ENCODE measurements at regions not wholly inside any gene's neighbourhood (a gene's known extent, or its start where the extent isn't known, plus 50 kb on each side); places are given as distances from the start of the nearest gene placed in this dataset.

DNA sequence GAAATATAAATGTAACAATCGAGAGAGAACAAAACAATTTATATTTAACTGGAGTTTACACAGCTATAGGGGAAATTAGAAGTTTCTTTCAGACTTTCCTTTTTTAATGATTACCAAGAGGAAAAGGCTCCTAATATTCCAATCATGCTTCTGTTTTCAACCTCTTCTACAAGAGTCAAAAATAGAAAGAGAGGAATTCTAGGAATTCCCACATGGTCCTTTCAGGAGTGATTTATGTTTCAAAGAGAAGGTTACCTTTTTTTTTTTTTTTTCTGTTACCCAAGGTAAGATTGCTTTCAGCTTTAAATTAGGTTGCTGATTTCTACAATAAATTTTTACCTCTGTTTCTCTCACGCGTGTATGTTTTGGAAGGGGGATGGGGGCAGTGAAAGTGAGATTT lies 355.3 kb upstream of the DCBLD2 start:
- intact Hi-C loops (cut with DNase I) = no loop called here
- no peak for DNase-seq

DNA sequence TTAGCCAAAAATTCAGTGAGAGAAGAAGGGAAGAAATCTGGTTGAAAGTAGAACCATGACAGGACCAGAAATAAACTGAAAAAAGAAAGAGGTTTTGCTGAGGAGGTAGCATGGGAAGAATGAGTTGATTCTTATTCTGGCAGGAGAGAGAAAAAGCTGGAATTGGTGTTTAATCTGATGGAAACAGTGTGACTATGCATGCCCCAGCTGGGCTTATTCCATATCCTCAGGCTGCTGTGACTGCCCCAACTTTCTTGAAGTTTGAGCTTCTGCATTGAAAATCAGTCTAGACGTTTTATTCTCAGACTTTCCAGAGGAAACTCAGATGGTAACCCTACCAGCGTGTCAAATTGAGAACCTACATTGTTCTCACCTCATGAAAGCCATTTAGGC lies 352.5 kb upstream of the DCBLD2 start:
- DNase-seq = no peak
- intact Hi-C loops (cut with DNase I) = no loop called here

DNA sequence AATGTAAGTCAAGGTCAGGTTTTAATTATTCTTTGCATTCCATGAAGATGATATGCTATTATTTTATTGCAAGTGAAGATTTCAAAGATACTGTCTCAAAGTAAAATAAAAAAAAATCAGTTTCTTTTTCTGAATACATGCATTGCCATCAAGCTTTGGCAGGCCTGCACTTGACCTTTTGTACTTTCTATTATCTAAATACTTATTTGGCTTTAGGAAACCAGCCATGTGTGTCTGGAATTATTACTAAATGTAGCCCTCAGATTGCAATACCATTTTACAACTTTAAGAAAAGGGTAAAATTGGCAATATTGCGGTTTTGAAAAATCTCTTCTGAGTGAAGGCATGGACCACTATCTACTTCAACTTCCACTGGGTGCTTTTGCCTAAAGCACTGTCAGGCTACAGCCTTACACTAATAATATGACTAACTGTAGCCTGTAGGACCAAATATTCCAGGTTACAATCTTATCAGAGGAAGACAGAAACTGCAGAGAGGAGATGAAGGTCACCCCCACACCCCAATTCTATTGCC lies 349.4 kb upstream of the DCBLD2 start:
- intact Hi-C loops (cut with DNase I) = no loop called here
- no peak for DNase-seq

DNA sequence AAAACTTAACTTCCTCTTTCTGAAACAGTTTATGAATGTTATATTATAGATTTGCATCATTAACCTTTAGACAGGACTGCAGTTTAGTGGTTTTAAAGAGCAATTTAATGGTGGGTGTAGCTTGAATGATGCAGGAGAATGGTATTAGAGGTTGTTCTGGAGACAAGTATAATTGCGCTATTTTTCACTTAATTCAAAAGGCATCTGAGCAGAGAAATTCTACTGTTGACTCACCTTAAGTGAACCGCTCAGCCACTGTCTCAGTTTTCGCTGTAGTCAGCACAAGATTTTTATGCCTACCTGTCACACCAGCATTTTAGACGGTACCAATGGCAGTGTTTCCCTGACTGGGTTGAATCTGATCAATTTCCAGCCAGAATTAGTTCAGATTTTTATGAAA lies 348.8 kb upstream of the DCBLD2 start:
- DNase-seq = no peak
- intact Hi-C loops (cut with DNase I) = no loop called here

DNA sequence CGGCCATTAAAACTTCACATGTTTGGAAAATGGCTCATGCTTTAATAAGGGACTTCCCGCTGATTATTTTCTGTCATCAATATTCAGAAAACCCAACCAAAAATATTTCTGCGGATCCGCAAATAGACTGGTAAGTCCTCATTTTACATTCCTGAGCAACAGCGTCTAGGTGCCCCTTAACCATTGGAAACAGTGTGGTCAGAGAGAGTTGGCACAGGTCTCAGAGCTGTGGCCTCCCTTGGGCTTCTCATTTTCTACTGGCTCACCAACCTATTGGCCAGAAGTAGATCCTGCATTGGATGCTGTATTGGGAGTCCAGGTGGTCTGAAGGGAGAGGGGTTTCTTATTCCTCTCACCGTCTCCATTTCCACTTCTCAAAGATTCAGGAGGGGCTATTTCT lies 348.1 kb upstream of the DCBLD2 start:
- intact Hi-C loops (cut with DNase I) = no loop called here
- no peak for DNase-seq

DNA sequence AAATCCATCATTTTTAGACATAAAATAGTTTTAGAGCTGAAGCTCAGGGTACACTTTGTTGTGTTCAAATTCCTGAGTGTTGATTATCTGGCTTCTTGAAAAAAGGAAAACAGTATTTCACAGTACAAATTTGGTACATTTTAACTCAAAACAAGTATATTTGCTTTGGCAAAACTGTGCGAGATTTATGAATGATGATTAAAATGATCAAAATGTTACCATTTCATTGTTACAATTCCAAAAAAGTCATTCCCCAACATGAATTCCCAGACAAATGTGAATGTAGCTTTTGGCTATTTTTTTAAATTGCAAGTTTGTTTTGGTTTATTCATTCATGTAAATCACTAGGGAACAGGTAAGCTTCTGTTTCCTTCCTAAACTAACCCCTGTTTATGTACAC lies 347.4 kb upstream of the DCBLD2 start:
- intact Hi-C loops (cut with DNase I) = no loop called here
- DNase-seq = no peak

DNA sequence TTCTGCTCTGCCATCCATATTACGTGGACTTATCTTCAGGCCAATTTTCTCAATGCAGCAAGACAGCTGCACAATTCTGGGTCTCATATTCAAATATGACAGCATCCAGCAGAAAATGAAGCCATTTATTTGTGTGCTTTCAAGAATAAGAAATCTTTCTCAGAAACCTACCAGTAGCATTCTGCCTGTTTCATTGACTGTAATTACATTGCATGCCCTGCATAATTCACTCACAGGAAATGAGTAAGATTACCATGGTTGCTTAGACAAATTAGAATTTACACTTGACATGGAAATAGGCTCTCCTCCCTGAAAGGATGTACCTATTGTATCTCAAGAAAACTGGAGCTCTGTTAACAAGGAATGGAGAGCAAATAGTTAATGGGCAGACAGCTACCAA lies 346.6 kb upstream of the DCBLD2 start:
- intact Hi-C loops (cut with DNase I) = no loop called here
- DNase-seq = no peak

DNA sequence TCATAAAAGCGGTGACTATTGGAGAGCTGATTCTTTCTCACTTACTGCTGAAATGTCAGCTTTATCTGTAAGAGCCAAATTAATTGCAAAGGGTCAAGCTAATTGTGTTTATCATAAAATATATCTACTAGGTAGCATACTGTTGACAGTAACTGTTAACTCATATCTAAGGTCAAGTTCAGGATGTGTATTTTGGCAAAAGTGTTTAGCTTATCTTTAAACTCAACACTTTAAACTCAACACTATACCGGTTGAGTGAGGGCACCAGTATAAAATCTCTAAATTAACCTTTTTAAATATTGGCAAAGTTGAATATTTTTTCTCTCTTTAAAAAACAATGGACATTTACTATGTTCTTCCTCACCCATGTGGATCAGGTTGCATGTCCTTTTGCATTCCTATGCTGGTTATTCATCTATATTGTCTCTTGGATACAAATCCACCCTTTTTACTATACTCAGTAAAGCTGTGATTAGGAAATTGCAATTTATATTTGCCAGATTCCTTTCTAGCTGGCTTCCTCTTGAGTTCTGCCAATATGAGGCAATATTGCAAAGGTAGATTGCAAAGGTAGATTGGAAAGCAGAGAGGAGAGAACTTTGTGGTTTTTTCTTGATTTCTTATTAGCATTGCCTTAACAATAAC lies 344.6 kb upstream of the DCBLD2 start:
- no peak for DNase-seq
- intact Hi-C loops (cut with DNase I) = no loop called here

DNA sequence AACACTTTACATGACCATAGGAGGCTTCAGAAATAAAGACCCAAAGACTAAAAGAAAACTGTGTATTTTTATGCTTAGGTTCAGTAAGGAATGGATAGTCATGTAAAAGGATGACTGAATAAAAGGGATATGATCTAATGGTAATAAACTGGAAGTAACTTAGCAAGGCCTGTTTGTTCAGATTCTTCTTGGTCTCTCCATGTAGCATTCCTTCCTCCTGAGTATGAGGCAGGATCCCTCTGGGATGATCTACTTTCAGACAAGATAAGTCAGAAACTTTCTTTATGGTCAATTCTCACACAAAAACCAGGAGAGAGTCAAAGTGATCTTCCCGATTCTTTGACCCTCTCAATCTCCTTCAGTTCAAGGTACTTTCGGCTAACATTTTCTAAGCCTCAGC lies 340.8 kb upstream of the DCBLD2 start:
- DNase-seq = no peak
- intact Hi-C loops (cut with DNase I) = no loop called here

DNA sequence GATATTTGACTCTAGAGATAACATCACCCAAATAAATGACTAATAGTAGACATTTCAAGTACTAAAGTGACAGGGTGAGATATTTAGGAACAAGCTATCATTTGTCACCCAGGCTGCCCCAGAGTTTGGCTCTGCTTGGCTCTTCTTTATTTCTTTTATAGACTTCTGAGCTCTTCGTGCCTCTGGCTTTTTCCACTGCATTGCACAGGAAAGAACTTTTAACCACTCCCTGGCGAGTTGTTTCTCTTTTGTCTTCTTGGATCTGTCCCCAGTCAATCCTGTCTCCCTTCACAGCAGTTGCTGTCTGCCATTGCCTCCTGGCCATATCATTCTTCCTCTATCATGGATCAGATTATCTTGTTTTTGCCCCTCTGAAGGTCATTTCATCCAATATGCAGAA lies 339.2 kb upstream of the DCBLD2 start:
- intact Hi-C loops (cut with DNase I) = no loop called here
- DNase-seq = no peak

DNA sequence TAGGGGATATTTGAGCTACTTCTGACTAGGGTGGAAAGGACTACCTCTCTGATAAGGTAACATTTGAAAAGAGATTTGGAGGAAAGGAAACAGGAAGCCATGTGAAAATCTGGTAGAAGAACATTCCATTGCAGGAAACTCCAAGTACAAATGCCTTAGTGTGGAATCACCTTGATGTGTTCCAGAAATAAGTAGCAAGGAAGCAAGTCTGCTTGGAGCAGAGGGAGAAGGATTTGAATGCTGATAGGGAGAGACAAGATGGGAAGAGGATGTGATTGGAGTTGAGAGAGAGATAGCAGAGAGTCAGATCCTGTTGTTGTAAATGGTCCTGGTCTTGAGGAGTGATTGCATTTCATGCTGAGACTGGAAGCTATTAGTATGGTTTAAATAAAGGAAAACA lies 335.1 kb upstream of the DCBLD2 start:
- DNase-seq = no peak
- intact Hi-C loops (cut with DNase I) = no loop called here

DNA sequence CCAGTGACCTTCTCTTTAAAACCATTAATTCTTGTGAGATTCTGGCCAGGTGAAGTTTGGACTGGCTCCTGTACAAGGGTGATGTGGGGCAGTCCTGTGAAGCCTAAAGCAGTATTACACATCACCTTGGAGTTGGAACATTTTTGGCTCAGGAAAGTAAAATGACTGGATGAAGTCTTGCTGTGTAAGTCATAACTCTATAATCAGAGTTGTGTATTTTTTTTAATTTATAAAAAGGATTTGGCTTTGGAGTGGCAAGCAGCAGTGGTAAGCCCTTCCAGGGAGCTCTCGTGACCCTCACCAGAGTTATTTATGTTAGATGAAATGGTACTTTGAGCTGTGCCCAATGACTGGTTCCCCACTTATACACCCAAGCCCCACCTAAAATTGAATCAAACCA lies 331.2 kb upstream of the DCBLD2 start:
- intact Hi-C loops (cut with DNase I) = no loop called here

DNA sequence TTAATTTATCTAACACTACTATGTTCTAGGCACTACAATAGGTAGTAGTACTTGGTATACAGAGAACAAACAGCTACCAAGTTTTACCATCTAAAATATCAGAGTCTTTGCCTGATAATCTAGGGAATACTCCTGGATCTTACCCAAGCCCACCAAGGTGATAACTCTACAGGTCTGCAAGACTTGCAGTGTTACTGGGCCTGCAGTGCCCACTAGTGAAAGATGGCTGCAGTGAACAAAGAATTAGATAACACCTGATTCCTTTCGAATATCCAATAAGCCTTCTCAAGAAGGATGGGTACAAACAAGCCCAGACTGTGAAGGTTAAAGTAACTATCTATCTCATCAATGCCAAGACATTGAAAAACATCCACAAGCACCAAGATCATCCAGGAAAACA lies 317.0 kb upstream of the DCBLD2 start:
- no peak for DNase-seq
- intact Hi-C loops (cut with DNase I) = no loop called here

More for the DNA sequence above, 331.2 kb upstream of the DCBLD2 start:
- no peak for DNase-seq

DNA sequence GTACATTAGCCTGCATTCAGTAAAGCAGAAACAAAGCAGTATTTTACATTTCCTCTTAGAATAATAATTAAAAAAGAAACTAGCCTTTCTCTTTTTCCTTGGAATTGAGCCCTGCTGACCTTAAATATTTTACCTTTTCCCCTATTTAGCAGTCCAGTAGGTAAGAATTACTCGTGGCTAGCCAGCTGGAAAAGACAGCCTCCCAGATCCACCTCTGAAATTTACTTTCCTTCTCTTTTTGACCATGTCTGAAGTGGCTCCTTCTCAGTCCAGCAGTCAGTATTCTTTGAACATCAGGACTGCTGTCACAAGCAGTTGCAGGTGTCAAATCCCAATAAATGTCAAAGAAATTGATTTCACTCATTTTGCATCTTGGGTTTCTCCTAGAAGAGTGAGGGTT lies 311.5 kb upstream of the DCBLD2 start:
- no peak for DNase-seq
- intact Hi-C loops (cut with DNase I) = no loop called here

DNA sequence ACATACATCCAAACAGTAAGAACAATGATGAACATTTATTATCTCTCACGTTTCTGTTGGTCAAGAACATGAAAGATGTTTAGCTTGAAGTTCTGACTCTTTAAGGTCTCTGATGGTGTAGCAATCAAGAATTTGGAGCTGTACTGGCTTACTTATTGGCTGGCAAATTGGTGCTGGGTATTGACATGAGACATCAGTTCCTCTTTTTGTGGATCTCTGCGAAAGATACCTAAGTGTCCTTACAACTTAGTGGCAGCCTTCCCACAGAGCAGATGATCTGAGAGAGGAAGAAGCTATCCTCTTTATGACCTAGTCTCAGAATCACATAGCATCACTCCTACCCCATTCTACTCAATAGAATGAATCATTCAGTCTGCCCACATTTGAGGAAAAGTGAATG lies 309.8 kb upstream of the DCBLD2 start:
- intact Hi-C loops (cut with DNase I) = no loop called here
- DNase-seq = no peak

DNA sequence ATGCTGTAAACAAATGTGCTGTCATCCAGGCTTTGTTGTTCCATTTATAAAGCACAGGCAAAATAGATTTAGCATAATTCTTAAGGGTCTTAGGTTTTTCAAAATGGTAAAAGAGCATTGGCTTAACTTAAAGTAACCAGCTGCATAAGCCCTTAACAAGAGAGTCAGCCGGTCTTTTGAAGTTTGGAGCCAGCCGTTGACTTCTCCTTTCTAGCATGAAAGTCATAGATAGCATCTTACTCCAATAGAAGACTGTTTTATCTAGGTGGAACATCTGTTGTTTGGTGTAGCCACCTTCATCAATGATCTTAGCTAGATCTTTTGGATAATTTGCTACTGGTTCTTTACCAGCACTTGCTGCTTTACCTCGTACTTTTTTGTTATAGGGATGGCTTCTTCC lies 297.5 kb upstream of the DCBLD2 start:
- intact Hi-C loops (cut with DNase I) = no loop called here
- no peak for DNase-seq

DNA sequence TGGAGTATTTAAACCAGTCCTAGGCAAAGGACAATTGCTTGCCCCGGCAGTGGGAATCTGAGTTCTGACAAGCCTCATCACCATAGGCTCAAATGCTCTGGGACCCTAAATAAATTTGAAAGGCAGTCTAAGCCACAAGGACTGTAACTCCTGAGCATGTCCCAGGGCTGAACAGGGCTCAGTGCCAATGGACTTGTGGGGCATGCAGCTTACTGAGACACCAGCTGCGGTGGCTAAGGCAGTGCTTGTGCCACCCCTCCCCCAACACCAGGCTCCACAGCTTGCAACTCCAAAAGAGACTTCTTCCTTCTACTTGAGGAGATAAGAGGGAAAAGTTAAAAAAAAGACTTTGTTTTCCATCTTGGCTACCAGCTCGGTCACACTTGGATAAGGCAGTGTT lies 289.7 kb upstream of the DCBLD2 start:
- no peak for DNase-seq
- intact Hi-C loops (cut with DNase I) = no loop called here

DNA sequence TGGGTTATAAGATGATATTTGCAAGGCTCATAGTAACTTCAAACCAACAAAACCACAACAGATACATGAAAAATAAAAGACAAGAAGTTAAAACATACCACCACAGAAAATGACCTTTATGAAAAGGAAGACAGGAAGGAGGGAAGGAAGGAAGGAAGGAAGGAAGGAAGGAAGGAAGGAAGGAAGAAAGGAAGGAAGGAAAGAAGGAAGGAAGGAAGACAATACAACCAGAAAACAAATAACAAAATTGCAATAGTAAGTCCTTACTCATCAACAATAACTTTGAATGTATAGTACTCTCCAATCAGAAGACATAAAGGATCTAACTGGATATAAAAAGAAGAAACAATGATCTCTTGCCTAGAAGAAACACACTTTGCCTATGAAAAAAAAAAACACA lies 287.4 kb upstream of the DCBLD2 start:
- intact Hi-C loops (cut with DNase I) = no loop called here
- no peak for DNase-seq

DNA sequence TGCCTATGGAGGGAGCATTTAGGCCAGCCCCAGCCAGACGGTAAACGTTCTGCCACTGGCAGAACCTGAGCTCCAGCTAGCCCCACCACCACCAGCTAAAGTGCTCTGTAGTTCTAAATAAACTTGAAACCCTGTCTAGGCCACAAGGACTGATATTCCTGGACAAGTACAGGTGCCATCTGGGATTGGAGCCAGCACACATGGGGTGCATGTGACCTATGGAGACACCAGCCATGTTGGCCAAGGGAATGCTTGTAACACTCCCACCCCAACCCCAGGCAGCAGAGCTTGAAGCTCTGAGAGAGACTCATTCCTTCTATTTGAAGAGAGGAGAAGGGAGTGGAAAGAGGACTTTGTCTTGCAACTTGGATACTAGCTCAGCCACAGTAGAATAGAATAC lies 284.5 kb upstream of the DCBLD2 start:
- intact Hi-C loops (cut with DNase I) = no loop called here
- DNase-seq = no peak

DNA sequence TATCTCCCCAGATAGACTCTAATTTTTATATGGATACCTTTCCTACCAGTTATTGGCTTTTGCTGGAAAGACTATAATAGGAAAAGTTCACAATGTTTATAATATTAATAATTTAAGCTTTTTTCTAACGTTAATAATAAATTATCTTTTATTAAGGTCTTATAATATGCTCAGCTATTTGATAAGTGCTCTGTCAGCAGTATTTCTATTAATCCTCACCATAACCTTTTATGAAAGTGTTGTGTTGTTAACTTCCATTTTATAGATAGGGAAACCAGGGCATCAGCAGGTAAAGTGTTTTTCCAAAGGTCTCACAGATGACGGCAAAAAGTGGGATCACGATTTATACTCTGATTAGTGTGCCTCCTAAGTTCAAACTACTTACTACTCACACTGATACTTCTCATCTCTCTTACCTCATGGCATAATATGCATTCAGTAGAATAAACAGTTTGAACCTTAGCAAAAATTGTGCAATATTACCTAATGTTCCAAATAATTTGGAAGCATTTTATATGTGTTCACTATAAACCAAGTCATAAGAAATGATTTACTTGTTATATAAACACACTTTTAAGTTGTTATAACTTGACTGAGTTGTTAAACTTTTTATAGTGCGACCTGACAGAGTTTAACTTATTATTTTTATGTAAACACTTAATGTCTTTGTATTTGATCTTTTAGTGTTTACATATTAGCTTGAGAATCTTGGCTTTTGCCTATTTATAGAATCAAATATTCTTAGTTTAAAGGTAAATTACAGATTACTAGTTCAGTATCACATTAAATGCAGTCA lies 274.9 kb upstream of the DCBLD2 start:
- DNase-seq = no peak
- intact Hi-C loops (cut with DNase I) = no loop called here

DNA sequence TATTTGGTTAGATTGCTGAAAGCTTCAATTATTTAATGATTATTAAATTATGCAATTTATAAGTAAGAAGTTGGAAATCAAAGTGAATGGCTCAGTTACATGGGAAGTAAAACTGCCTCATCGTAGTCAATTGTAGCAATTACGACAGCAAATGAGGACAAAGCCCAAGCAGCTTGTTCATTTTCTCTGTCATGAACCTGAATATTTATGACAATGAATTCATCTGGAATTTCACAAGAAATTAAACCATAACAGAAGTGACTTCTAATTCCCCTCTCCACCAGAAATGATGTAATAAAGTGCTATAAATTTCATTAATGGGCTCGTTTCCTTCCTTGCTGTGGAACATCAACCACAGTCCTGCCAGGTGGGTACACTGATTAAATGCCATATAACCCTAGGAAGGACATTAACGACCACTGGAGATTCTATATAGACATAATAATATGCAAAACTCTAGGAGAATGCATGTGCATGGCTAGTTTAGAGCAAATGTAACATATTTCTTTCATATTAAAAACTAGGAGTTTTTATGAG lies 273.8 kb upstream of the DCBLD2 start:
- no peak for DNase-seq
- intact Hi-C loops (cut with DNase I) = no loop called here
